Stimulated activated CD8-positive, alpha-beta memory T cell treated with anti-CD3 and anti-CD28 coated beads, Interleukin-15, amount 100 ng/mL, for 1 hour (primary cell): ENCODE measurements at regions not wholly inside any gene's neighbourhood (a gene's known extent, or its start where the extent isn't known, plus 50 kb on each side); places are given as distances from the start of the nearest gene placed in this dataset.

Source experiments
- DNase-seq: peaks from one replicate; pipeline ENCODE4 v3.0.0-alpha.2; 2020; ENCODE audit warnings: low read depth

GRCh38 chr9:2453701-2454100 lies 167.9 kb upstream of the VLDLR start:
- DNase-seq: no peak

GRCh38 chr9:2459756-2460155 lies 161.8 kb upstream of the VLDLR start:
- no peak for DNase-seq

DNA sequence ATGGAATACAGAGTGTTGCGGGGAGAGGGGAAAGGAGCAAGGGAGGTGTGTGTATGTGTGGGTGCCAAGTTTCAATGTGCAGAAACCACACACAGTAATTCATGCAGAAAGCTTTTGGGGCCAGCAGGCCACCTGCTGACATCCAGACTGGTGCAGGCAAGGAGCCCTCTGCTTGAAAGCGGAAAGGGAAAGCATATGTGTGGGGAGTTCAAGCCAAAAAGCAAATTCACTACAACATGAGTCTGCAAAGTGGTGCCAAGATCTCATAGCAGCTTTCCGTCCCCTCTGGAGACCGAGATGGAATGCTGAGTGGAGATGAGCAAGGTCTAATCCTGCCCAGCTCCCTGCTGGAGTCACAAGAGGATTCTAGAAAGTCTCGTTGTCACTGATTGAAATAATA lies 159.7 kb upstream of the VLDLR start:
- DNase-seq: no peak

- DNase-seq: no peak
Observed at GRCh38 chr9:2464624-2465023, 157.0 kb upstream of the VLDLR start.

GRCh38 chr9:2465516-2465915 lies 156.1 kb upstream of the VLDLR start:
- no peak for DNase-seq

DNA sequence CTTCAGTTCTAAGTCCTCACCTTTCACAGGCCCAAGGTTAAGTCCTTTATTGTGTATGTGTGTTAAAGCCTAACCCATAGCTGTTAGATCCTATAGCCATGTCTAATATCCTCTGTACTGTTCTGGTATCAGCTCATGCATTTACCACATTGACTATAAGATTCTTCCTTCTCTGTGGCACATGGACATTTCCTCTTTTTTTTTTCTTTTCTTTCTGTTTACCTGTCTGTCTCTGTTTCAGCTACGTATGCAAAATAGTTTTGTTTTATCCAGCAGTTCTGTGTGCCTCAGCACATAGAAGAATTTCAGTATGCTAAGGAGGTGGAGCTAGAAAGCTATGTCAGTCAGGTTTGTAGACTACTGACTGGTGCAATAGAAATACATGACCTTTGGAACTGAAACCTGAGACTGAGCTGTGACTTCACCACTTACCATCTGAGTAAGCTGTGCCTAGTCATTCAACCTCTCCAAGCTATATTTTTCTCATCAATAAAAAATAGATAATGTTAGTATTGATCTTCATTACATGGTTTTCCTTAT lies 155.6 kb upstream of the VLDLR start:
- DNase-seq: no peak

GRCh38 chr9:2466703-2467102 lies 154.9 kb upstream of the VLDLR start:
- DNase-seq: no peak

GRCh38 chr9:2469681-2470221 lies 151.8 kb upstream of the VLDLR start:
- no peak for DNase-seq

- DNase-seq: no peak
Observed at GRCh38 chr9:2473681-2474080, 147.9 kb upstream of the VLDLR start.

DNA sequence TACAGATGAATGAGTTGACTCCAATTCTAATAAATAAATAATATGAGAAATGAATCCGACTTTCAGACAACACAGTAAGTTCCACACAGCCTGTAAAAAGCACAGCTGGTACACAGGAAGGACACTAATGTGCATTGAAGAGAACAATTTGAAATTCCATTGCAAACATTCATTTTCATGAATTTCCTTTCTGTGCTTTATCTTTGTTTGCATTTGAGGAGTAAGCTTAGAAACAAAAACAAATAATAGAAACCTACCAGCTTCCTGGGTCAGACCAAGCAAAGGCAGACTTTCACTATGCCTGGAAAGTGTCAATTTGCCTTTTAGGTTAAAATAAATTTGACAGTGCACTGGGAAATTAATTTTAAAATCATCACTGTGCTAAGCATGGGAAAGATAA lies 143.8 kb upstream of the VLDLR start:
- DNase-seq: no peak

DNA sequence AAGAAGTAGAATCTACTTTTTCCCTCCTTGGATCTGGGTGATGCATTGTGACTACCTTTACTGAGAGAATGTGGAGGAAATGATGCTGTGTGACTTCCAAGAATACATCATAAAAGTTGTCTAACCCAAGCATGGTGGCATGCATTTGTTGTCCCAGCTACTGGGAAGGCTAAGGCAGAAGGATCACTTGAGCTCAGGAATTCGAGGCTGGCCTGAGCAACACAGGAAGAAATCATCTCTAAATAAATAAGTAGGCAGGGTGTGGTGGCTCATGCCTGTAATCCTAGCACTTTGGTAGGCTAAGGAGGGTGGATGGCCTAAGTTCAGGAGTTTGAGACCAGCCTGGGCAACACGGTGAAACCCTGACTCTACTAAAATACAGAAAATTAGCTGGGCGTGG lies 143.2 kb upstream of the VLDLR start:
- no peak for DNase-seq

- no peak for DNase-seq
Observed at GRCh38 chr9:2479056-2479565, 142.5 kb upstream of the VLDLR start.

GRCh38 chr9:2480255-2480837 lies 141.2 kb upstream of the VLDLR start:
- no peak for DNase-seq

DNA sequence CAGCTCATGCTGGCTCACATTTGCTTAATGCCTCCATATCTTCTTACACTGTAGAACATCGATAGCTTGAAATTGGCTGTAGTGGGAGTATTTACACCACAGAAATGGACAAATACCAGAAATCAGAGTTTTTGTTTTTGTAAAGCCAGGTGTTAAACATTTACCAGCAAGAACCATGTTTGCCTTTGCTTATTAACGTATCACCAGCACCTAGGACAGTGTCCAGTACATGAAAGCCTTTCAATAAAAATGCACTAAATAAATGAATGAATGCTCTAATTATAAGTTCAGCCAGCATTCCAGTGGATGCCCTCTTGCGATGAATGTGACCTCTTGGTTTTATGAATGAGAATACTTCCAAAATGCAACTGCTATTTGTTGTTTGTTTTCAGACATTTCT lies 140.4 kb upstream of the VLDLR start:
- DNase-seq: no peak

- no peak for DNase-seq
Observed at GRCh38 chr9:2486988-2487387, 134.6 kb upstream of the VLDLR start.

DNA sequence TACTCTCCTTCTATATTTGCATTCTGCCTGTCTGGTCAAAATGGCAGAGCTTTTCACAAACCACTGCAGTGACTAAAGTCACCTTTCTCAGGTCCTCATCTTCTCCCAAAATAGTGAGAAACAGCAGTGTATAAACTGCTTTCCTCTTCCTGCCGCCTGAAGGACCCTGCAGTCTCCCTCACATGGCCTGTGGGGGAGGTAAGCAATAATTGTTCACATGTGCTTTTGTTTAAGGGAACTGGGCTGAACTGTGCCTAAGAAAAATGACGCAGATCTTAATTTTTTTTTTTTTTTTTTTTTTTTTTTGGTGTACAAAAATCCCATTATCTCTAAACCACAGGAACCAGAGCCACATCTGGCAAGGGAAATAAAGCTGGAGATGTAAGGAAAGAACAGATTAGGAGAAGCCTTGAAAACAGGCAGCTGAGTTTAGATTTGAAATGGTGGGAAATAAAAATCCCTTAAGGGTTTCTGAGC lies 131.7 kb upstream of the VLDLR start:
- DNase-seq: no peak

GRCh38 chr9:2492161-2492560 lies 129.4 kb upstream of the VLDLR start:
- no peak for DNase-seq

DNA sequence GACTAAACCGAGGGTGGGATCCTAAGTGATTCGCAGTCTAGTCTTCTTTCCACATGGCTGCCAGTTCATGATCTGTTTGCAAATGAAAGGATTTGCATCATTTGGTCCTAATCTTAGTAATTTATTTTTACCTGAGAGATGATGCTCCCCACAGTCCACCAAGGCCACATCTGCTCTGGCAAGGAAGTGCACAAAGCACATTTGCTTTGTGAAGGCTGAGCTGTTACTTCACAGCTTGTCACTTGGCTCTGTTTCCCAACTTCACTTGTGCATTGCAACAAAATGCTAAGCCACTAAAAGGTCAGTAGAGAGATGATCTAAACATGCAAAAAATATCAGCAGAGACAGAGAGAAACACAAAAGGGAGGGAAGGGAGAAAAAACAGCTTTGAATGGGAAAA lies 128.5 kb upstream of the VLDLR start:
- DNase-seq: no peak

DNA sequence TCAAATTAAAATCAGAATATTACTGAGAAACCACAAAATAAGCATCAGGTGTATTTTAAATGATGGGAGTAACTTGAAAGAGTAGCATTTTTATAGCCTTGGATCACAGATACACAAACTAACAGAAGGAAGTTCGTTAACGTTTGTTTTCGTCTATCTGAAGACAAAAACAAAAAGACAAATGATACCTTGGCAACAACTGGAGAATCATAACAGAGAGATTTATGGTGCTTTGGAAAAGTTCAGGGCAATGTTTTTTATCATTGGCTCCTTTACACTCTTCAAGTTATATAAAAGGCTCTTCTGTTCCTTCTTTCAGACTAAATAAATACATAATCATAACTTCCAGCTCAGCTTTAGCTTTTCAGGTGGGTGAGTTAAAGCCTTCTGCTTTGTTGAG lies 128.1 kb upstream of the VLDLR start:
- no peak for DNase-seq

DNA sequence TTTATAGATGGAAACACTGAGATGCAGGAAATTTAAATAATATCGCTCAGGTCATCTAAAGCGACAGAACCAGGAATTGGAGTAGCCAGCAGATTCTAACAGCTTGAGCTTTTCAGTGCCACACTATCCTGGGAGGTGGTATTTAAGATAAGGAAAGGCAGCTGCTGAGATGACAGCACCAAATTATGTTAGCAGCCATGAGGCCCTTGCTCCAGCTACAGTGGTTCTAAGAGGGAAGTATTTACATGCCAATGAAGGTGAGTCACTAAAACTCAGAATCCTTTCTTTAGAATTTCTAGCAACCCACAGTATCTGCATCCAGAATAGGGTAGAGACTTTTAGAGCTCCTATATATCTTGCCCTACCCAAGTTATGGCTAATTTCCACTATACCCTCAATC lies 127.0 kb upstream of the VLDLR start:
- no peak for DNase-seq

- DNase-seq: no peak
Observed at GRCh38 chr9:2495221-2496005, 126.2 kb upstream of the VLDLR start.

- DNase-seq: no peak
Observed at GRCh38 chr9:2496169-2496568, 125.4 kb upstream of the VLDLR start.

DNA sequence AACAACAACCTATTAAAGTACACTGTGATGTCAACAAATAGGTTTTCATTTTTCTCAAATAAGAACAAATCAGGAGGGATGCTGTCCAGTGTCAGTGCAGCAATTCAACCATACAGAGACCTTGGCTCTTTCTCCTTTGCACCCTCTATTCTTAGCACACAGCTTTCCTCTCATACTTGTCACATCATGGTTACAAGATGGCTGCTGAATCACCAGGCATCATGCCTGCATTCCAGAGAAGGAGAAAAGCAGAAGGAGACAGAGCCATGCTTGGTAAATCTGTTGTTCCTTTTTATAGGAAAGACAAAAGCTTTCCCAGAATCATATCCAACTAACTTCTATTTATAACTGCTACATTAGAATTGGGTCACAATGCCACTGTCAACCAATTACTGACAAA lies 124.7 kb upstream of the VLDLR start:
- no peak for DNase-seq
